ENCODE measurements at regions not wholly inside any gene's neighbourhood (a gene's known extent, or its start where the extent isn't known, plus 50 kb on each side); places are given as distances from the start of the nearest gene placed in this dataset.

DNA sequence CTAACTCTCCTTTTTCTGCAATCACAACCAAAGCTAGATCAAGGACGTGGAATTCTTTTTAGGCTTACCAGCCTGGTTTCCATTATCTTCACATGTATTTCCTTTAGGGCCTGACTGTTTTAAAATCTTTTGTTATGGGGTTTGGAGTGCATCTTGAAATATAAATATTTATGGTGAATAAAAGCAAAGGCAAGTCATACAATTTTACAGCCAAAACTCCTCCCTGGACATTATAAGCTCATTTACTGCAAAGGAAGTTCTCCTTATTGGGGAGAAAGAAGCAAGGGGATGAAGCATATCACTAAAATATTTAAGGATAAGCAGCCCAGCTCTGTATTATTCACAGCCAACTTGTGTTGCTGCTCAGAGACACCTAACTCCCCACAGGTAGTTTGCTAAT, 132.2 kb upstream of the TARS1 start:
- Histone ChIP-seq H3K27ac (no peak overlapping the region), H3K36me3 (no peaks in the 10 kb centered on the region), H3K4me1 (no peaks in the 10 kb centered on the region), H3K27me3 (no peaks in the 10 kb centered on the region), H3K9me3 (peaks cover 0 to 4% of the 10 kb centered on the region in 2 donors), H3K4me3 (no peak overlapping the region)
- DNase-seq (peak in 1 of 4 donors; percentile 32), ATAC-seq (no peak)
- TF ChIP-seq, protein P1, sequence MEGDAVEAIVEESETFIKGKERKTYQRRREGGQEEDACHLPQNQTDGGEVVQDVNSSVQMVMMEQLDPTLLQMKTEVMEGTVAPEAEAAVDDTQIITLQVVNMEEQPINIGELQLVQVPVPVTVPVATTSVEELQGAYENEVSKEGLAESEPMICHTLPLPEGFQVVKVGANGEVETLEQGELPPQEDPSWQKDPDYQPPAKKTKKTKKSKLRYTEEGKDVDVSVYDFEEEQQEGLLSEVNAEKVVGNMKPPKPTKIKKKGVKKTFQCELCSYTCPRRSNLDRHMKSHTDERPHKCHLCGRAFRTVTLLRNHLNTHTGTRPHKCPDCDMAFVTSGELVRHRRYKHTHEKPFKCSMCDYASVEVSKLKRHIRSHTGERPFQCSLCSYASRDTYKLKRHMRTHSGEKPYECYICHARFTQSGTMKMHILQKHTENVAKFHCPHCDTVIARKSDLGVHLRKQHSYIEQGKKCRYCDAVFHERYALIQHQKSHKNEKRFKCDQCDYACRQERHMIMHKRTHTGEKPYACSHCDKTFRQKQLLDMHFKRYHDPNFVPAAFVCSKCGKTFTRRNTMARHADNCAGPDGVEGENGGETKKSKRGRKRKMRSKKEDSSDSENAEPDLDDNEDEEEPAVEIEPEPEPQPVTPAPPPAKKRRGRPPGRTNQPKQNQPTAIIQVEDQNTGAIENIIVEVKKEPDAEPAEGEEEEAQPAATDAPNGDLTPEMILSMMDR (IDR thresholded peaks at IDR 0.05): no peak
- intact Hi-C loops (cut with DNase I): no loop called here

- H3K27me3 ChIP-seq: no peaks in the 10 kb centered on the region
- H3K4me3 ChIP-seq: no peak overlapping the region
- H3K36me3 ChIP-seq: no peaks in the 10 kb centered on the region
- ATAC-seq (no peak), DNase-seq (no peak)
- intact Hi-C loops (cut with DNase I): no loop called here
- TF ChIP-seq, protein P1 (IDR thresholded peaks at IDR 0.05): no peak
- H3K27ac ChIP-seq: no peak overlapping the region
- H3K9me3 ChIP-seq: peaks cover 0 to 4% of the 10 kb centered on the region in 2 donors
- H3K4me1 ChIP-seq: no peaks in the 10 kb centered on the region
These were observed 131.7 kb upstream of the TARS1 start for GRCh38 chr5:33309068-33309467.

DNA sequence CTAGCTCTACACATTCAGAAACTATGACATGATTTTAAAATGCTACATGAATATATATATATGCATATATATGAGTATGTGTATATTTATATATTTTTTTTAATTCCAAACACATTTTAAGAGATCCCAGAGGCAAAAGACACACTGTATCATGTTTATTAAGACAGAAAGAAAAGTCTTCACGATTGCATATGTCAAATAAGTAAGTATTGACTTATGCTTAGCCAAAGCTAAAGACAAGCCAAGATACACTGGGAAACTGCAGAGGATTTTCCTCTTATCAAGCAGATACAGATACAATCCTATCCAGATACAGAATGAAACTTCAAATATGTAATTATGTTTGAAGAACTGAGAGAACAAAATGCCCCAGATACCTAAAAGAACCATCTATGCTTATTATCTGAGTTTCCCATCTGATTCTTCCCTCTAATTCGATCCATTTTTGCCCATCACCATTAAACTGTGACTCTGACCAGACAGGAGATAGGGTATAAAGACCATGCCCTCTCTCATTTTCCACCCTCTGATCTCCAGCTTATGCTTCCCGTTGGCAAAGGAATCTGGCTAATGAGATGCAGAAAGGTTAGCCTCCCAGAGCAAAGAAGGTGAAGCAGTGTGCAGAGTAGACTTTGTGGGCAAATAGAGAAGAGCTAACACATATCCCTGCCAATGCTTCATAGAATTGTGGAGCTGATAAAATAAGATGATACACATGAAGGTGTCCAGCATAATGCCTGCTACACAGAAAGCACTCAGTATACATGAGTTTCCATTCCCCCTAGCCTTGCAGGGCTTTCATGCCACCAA, 131.0 kb upstream of the TARS1 start:
- H3K4me3 ChIP-seq: no peak overlapping the region
- H3K27me3 ChIP-seq: no peaks in the 10 kb centered on the region
- no peak overlapping the region for H3K27ac ChIP-seq
- no peaks in the 10 kb centered on the region for H3K4me1 ChIP-seq
- no peak for DNase-seq
- intact Hi-C loops (cut with DNase I): no loop called here
- peaks cover 0 to 4% of the 10 kb centered on the region in 2 donors for H3K9me3 ChIP-seq
- no peak for ATAC-seq
- TF ChIP-seq, protein P1 (IDR thresholded peaks at IDR 0.05): no peak
- H3K36me3 ChIP-seq: no peaks in the 10 kb centered on the region

DNA sequence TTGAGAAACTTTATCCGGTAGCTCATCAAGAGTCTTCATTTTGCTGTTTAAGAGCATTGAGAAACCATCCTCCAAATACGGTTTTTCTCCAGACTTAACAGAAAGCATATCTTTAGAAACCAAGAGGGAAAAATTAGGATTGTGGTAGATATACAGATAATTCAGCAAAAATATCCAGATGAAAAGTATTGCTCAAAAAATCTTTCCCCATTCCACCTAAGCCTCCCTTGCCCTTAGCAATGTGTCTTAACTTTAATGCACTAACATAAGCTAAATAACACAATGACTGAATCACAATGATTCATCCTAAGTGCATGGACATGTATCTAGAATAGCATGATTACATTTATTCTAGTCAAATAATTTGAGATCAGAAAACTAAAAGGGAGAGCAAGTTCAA, 130.3 kb upstream of the TARS1 start:
- no peaks in the 10 kb centered on the region for H3K27me3 ChIP-seq
- ATAC-seq: no peak
- no peak overlapping the region for H3K27ac ChIP-seq
- DNase-seq: no peak
- H3K9me3 ChIP-seq: peaks cover 0 to 4% of the 10 kb centered on the region in 2 donors
- H3K36me3 ChIP-seq: no peaks in the 10 kb centered on the region
- intact Hi-C loops (cut with DNase I): no loop called here
- TF ChIP-seq, protein P1 (IDR thresholded peaks at IDR 0.05): no peak
- no peaks in the 10 kb centered on the region for H3K4me1 ChIP-seq
- no peak overlapping the region for H3K4me3 ChIP-seq

- H3K4me3 ChIP-seq: no peak overlapping the region
- no peak for DNase-seq
- H3K27me3 ChIP-seq: no peaks in the 10 kb centered on the region
- TF ChIP-seq, protein P1 (IDR thresholded peaks at IDR 0.05): no peak
- no peak overlapping the region for H3K27ac ChIP-seq
- no peaks in the 10 kb centered on the region for H3K4me1 ChIP-seq
- ATAC-seq: peak; percentile 37
- peaks cover 0 to 4% of the 10 kb centered on the region in 2 donors for H3K9me3 ChIP-seq
- intact Hi-C loops (cut with DNase I): no loop called here
- no peaks in the 10 kb centered on the region for H3K36me3 ChIP-seq
These were observed 128.9 kb upstream of the TARS1 start for GRCh38 chr5:33311893-33312292.
